Ishikawa (cell line): ENCODE measurements at regions not wholly inside any gene's neighbourhood (a gene's known extent, or its start where the extent isn't known, plus 50 kb on each side); places are given as distances from the start of the nearest gene placed in this dataset.

ENCODE experiments used
- CEBPB ChIP-seq: IDR thresholded peaks from 2 replicates; pipeline ENCODE4 v1.6.1; 2012
- CREB1 ChIP-seq: IDR thresholded peaks from 2 replicates; pipeline ENCODE4 v1.6.1; 2012; ENCODE audit warnings: low read depth
- EGR1 ChIP-seq: IDR thresholded peaks from 2 replicates; pipeline ENCODE4 v1.6.1; 2012
- EP300 ChIP-seq: IDR thresholded peaks from 2 replicates; pipeline ENCODE4 v1.6.1; 2012; ENCODE audit warnings: borderline replicate concordance
- FOXM1 ChIP-seq: IDR thresholded peaks from 2 replicates; pipeline ENCODE4 v1.6.1; 2012; ENCODE audit warnings: low read depth, borderline replicate concordance
- NFIC ChIP-seq: IDR thresholded peaks from 2 replicates; pipeline ENCODE4 v1.6.1; 2012
- RAD21 ChIP-seq: IDR thresholded peaks from 2 replicates; pipeline ENCODE4 v1.6.1; 2012; ENCODE audit warnings: low read depth
- TAF1 ChIP-seq: IDR thresholded peaks from 2 replicates; pipeline ENCODE4 v1.6.1; 2012; ENCODE audit warnings: low read depth, mild to moderate bottlenecking
- TCF12 ChIP-seq: IDR thresholded peaks from 2 replicates; pipeline ENCODE4 v1.6.1; 2012; ENCODE audit warnings: low read depth
- TEAD4 ChIP-seq: IDR thresholded peaks from 2 replicates; pipeline ENCODE4 v1.6.1; 2012
- YY1 ChIP-seq: IDR thresholded peaks from 2 replicates; pipeline ENCODE4 v1.6.1; 2012; ENCODE audit warnings: low read depth
- ZBTB7A ChIP-seq: IDR thresholded peaks from 2 replicates; pipeline ENCODE4 v1.6.1; 2012; ENCODE audit warnings: low read depth
- TF ChIP-seq, protein P1 (sequence below): IDR thresholded peaks from 2 replicates; pipeline ENCODE4 v1.6.1; 2012
- TF ChIP-seq, protein P2 (sequence below): IDR thresholded peaks from 2 replicates; pipeline ENCODE4 v1.6.1; 2012
- TF ChIP-seq, protein P3 (sequence below): IDR thresholded peaks from 2 replicates; pipeline ENCODE4 v1.6.1; 2012; ENCODE audit warnings: low read depth, mild to moderate bottlenecking

- no peak for TF ChIP-seq RAD21
- TF ChIP-seq, protein P1, sequence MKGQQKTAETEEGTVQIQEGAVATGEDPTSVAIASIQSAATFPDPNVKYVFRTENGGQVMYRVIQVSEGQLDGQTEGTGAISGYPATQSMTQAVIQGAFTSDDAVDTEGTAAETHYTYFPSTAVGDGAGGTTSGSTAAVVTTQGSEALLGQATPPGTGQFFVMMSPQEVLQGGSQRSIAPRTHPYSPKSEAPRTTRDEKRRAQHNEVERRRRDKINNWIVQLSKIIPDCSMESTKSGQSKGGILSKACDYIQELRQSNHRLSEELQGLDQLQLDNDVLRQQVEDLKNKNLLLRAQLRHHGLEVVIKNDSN: no peak
- no peak for TF ChIP-seq YY1
- TF ChIP-seq NFIC: no peak
- TF ChIP-seq EGR1: no peak
- TF ChIP-seq CREB1: no peak
- no peak for TF ChIP-seq TAF1
- no peak for TF ChIP-seq TCF12
- TF ChIP-seq, protein P2, sequence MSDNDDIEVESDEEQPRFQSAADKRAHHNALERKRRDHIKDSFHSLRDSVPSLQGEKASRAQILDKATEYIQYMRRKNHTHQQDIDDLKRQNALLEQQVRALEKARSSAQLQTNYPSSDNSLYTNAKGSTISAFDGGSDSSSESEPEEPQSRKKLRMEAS: no peak
- TF ChIP-seq EP300: no peak
- TF ChIP-seq ZBTB7A: no peak
- no peak for TF ChIP-seq CEBPB
- TF ChIP-seq FOXM1: no peak
- TF ChIP-seq, protein P3, sequence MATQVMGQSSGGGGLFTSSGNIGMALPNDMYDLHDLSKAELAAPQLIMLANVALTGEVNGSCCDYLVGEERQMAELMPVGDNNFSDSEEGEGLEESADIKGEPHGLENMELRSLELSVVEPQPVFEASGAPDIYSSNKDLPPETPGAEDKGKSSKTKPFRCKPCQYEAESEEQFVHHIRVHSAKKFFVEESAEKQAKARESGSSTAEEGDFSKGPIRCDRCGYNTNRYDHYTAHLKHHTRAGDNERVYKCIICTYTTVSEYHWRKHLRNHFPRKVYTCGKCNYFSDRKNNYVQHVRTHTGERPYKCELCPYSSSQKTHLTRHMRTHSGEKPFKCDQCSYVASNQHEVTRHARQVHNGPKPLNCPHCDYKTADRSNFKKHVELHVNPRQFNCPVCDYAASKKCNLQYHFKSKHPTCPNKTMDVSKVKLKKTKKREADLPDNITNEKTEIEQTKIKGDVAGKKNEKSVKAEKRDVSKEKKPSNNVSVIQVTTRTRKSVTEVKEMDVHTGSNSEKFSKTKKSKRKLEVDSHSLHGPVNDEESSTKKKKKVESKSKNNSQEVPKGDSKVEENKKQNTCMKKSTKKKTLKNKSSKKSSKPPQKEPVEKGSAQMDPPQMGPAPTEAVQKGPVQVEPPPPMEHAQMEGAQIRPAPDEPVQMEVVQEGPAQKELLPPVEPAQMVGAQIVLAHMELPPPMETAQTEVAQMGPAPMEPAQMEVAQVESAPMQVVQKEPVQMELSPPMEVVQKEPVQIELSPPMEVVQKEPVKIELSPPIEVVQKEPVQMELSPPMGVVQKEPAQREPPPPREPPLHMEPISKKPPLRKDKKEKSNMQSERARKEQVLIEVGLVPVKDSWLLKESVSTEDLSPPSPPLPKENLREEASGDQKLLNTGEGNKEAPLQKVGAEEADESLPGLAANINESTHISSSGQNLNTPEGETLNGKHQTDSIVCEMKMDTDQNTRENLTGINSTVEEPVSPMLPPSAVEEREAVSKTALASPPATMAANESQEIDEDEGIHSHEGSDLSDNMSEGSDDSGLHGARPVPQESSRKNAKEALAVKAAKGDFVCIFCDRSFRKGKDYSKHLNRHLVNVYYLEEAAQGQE: no peak
- TF ChIP-seq TEAD4: no peak
Measured at GRCh38 chr22:44409211-44409973, 88.6 kb downstream of the RTL6 start.

DNA sequence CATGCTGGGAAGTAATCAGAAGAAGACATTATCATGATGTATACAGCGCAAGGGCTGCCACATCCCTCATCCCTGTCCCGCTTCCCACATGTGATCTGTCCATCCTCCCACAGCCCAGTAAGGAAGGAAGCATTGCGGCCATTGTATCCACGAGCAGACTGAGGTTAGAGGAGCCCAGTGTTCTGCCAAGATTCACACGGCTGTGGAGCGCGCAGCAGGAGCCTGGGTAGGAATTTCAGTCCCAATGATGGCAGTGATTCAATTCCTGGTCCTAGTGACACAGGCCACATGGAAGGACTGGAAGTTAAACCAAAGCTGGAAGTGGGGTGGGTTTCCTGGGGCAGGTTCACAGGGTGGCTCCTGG is 89.2 kb downstream of the RTL6 start:
- TF ChIP-seq, protein P3: no peak
- TF ChIP-seq YY1 (no peak), CREB1 (no peak), RAD21 (no peak), TAF1 (no peak)

GRCh38 chr22:44407987-44408828 is 89.8 kb downstream of the RTL6 start:
- TF ChIP-seq ZBTB7A: no peak
- TF ChIP-seq TEAD4: no peak
- TF ChIP-seq RAD21: no peak
- no peak for TF ChIP-seq CREB1
- TF ChIP-seq, protein P1: no peak
- TF ChIP-seq, protein P3: no peak
- TF ChIP-seq TCF12: no peak
- TF ChIP-seq YY1: no peak
- no peak for TF ChIP-seq NFIC
- TF ChIP-seq CEBPB: no peak
- no peak for TF ChIP-seq TAF1
- TF ChIP-seq FOXM1: no peak
- TF ChIP-seq, protein P2: no peak
- no peak for TF ChIP-seq EP300
- no peak for TF ChIP-seq EGR1
